Dendritic cell treated with granulocyte-macrophage colony-stimulating factor and Interleukin-4, amounts not matched to agents 40 ng/mL and 50 ng/mL, for 4 days (primary cell): ENCODE measurements at regions not wholly inside any gene's neighbourhood (a gene's known extent, or its start where the extent isn't known, plus 50 kb on each side); places are given as distances from the start of the nearest gene placed in this dataset.

Experiments
- H3K27ac Mint-ChIP-seq: one replicate; pipeline ENCODE4 v1.8.0; 2022; ENCODE audit warnings: mild to moderate bottlenecking, mixed read lengths
- H3K27me3 Mint-ChIP-seq: one replicate; pipeline ENCODE4 v1.8.0; 2022; ENCODE audit warnings: mild to moderate bottlenecking, mixed read lengths
- H3K36me3 Mint-ChIP-seq: one replicate; pipeline ENCODE4 v1.8.0; 2022; ENCODE audit warnings: low read depth, mixed read lengths
- H3K4me1 Mint-ChIP-seq: one replicate; pipeline ENCODE4 v1.8.0; 2022; ENCODE audit warnings: low read depth, mixed read lengths
- H3K4me3 Mint-ChIP-seq: one replicate; pipeline ENCODE4 v1.8.0; 2022; ENCODE audit warnings: mild to moderate bottlenecking, moderate library complexity, mixed read lengths
- H3K9me3 Mint-ChIP-seq: one replicate; pipeline ENCODE4 v1.8.0; 2022; ENCODE audit warnings: mixed read lengths
- intact Hi-C: fragments of 100-400 bp; cut with micrococcal nuclease; formaldehyde crosslinking; loops from one replicate; pipeline ENCODE4 v1.15.0; 2022

DNA sequence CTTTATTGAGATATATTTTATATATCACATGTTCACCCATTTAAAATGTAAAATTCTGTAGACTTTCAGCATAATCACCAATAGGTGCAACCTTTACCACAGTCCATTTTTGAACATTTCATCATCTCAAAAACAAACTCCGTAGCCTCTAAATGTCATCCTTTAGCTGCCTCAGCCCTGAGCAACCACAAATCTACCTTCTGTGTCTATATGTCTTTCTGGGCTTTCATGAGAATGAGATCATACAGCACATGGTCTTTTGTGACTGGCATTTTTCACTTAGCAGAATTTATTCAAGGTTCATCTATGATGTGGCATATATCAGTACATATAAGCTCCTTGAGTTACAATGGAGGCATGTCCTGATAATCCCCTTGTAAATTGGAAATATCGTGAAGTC, 320.5 kb downstream of the ETS1 start:
- intact Hi-C loops = no loop called here
- no peaks in the 10 kb centered on the region for H3K27me3 Mint-ChIP-seq
- no peaks in the 10 kb centered on the region for H3K36me3 Mint-ChIP-seq
- H3K4me1 Mint-ChIP-seq = peaks cover 36% of the 10 kb centered on the region
- no peak overlapping the region for H3K27ac Mint-ChIP-seq
- H3K9me3 Mint-ChIP-seq = no peaks in the 10 kb centered on the region
- H3K4me3 Mint-ChIP-seq = no peak overlapping the region

DNA sequence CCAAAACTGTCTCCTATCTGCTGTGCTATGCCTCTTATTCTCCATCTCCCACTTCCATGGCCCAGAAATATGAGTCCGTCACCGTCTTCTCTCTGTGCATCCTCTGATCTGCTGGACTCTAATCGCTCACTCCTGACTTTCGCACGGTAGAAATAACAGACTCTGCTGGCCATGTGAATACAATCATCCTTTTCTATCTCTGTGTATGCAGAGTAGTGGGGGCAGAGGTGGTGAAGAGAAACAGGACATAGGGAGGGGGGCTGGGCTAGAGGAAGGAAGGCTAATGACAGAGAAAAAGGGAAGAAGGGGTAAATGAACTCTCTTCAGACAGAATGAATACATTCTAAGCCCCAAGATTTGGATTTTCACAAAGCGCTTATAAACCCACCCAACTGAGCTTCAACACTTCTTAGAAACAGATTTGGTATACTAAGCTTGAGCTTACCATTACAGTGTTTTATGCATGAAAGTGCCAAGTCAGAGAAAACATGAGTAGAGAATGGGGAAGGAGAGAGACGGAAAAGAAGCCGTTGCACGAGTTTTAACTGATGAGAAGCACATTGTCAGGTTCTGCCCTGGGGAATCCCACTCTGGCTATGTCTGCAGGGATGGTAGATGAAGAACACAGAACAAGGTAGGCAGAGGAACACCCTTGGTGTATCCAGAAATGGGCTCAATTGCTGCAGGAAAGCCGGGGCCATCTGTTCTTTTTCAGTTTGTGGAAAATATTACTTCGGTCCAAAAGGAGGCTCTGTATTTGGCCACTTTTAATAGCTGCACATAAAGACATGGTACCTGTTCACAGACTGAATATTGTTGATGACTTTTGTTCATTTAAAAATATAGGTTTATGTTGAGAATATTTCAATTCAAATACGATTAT, 324.7 kb downstream of the ETS1 start:
- H3K27me3 Mint-ChIP-seq = no peaks in the 10 kb centered on the region
- H3K9me3 Mint-ChIP-seq = no peaks in the 10 kb centered on the region
- intact Hi-C loops = no loop called here
- H3K4me1 Mint-ChIP-seq = peaks cover 14% of the 10 kb centered on the region
- H3K36me3 Mint-ChIP-seq = no peaks in the 10 kb centered on the region
- peak overlapping the region; percentile 34 for H3K27ac Mint-ChIP-seq
- no peak overlapping the region for H3K4me3 Mint-ChIP-seq

- no peaks in the 10 kb centered on the region for H3K36me3 Mint-ChIP-seq
- no peaks in the 10 kb centered on the region for H3K9me3 Mint-ChIP-seq
- intact Hi-C loops = no loop called here
- no peak overlapping the region for H3K4me3 Mint-ChIP-seq
- no peak overlapping the region for H3K27ac Mint-ChIP-seq
- H3K4me1 Mint-ChIP-seq = peaks cover 15% of the 10 kb centered on the region
- no peaks in the 10 kb centered on the region for H3K27me3 Mint-ChIP-seq
These were observed 326.3 kb downstream of the ETS1 start for GRCh38 chr11:128261011-128261421.

- Mint-ChIP-seq H3K27me3 (no peaks in the 10 kb centered on the region), H3K4me3 (no peak overlapping the region), H3K9me3 (no peaks in the 10 kb centered on the region), H3K27ac (no peak overlapping the region), H3K4me1 (peaks cover 21% of the 10 kb centered on the region), H3K36me3 (no peaks in the 10 kb centered on the region)
- intact Hi-C loops = no loop called here
These were observed 327.0 kb downstream of the ETS1 start for GRCh38 chr11:128260398-128260797.

DNA sequence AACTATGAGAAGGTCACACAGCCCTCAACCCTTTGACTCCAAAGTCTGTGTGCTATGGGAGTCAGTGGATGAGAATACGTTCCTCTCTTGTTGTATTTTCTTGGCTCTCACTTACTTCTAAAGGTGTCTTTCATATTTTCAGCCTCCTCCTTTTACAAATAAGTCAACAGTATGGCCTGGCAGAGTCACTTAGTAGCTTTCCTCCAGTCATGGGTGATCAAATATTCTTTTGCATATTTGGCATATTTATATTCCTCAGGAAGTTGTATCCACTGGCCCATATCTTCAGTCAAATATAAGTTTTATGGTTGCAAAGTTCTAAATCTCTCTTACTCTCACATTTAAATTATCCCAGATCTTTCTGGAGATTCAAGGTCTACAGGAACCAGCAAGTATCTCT, 327.5 kb downstream of the ETS1 start:
- Mint-ChIP-seq H3K4me3 (no peak overlapping the region), H3K36me3 (no peaks in the 10 kb centered on the region), H3K27me3 (no peaks in the 10 kb centered on the region), H3K9me3 (no peaks in the 10 kb centered on the region), H3K27ac (no peak overlapping the region), H3K4me1 (peaks cover 22% of the 10 kb centered on the region)
- intact Hi-C loops = no loop called here

DNA sequence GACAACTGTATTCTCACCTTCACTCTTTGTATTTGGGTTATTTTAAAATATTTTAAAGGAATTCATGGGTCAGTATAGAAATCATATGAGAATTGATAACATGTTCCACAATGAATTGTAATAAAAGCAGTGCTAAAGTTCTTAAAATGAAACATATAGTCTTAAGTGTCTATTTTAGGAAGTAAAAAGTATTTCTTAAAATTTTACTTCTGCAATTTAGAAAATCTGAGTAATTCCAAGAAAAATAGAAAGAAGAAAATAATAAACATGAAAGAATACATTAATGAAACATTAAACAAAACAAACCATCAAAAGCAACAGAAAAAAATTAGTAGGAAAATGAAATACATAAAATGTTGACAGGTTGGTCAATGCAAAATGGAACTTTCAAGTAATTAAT, 332.4 kb downstream of the ETS1 start:
- intact Hi-C loops = no loop called here
- Mint-ChIP-seq H3K27ac (no peak overlapping the region), H3K4me1 (peaks cover 12% of the 10 kb centered on the region), H3K27me3 (no peaks in the 10 kb centered on the region), H3K4me3 (no peak overlapping the region), H3K36me3 (no peaks in the 10 kb centered on the region), H3K9me3 (peaks cover 10% of the 10 kb centered on the region)

- no peaks in the 10 kb centered on the region for H3K36me3 Mint-ChIP-seq
- no peak overlapping the region for H3K27ac Mint-ChIP-seq
- H3K4me1 Mint-ChIP-seq = peaks cover 12% of the 10 kb centered on the region
- H3K9me3 Mint-ChIP-seq = peaks cover 10% of the 10 kb centered on the region
- H3K27me3 Mint-ChIP-seq = no peaks in the 10 kb centered on the region
- no peak overlapping the region for H3K4me3 Mint-ChIP-seq
- intact Hi-C loops = no loop called here
These were observed 336.2 kb downstream of the ETS1 start for GRCh38 chr11:128251140-128251539.

GRCh38 chr11:128250482-128250881, 336.9 kb downstream of the ETS1 start:
- Mint-ChIP-seq H3K4me3 (no peak overlapping the region), H3K27ac (no peak overlapping the region), H3K36me3 (no peaks in the 10 kb centered on the region), H3K27me3 (no peaks in the 10 kb centered on the region), H3K4me1 (peaks cover 6% of the 10 kb centered on the region), H3K9me3 (peaks cover 10% of the 10 kb centered on the region)
- intact Hi-C loops = no loop called here

DNA sequence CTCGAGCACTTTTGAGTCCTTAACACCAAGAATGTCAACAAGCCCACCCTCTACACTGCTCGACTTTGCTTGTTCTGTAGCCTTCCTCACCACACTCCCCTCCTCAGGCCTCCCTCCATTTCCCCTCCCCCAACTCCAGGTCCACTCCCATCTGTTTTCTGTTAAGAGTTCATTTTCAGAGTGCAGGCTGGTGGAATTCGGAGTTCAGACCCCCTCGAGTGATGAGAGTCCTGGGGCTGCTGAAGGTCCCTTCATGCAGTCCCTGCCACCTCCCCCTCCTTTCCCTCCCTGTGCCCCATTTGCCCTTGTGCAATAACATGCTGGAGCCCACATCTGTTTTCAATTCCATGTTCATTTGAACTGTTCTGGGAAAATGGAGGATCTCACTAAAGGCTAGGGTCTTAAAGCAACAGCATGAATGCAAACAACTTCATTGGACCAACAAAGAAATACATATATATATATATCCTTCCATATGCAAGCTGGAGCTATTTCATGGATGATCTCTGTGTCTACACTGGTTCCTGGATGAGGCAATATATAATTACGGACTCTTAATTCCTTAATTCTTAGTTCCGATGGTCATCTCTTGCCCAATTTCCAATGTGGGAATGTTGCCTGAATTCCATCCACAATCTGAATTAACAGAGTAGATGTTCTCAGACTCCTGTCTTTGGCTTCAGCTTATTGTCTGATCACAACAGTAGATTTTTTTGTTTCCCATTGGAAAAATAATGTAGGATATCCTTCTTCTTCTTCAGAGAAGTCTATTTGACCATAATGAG, 340.4 kb downstream of the ETS1 start:
- Mint-ChIP-seq H3K9me3 (peaks cover 6% of the 10 kb centered on the region), H3K27me3 (no peaks in the 10 kb centered on the region), H3K27ac (no peak overlapping the region), H3K4me3 (no peak overlapping the region), H3K4me1 (no peaks in the 10 kb centered on the region), H3K36me3 (no peaks in the 10 kb centered on the region)
- intact Hi-C loops = no loop called here

DNA sequence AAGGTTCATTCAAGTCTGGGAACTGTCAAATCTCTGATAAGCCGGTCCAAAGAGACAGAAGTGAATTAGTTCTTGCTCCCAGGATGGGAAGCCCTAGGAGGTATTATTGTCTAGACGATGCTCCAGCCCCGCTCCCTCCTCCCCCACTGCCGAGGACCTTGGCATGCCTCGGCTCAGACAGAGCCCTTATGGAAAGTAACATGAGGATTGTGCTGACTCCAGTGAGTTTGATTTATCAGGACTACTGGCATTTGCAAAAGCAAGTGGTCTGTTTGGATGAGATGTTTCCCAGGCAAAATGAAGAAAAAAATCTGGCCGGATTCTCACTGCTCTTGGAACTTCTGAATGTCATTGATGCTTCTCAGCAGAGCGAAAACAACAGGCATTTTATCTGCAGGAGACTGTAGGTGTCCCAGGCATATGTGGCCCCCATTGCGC, 341.0 kb downstream of the ETS1 start:
- Mint-ChIP-seq H3K27me3 (no peaks in the 10 kb centered on the region), H3K27ac (no peak overlapping the region), H3K36me3 (no peaks in the 10 kb centered on the region), H3K4me1 (no peaks in the 10 kb centered on the region), H3K9me3 (no peaks in the 10 kb centered on the region), H3K4me3 (no peak overlapping the region)
- intact Hi-C loops = no loop called here

DNA sequence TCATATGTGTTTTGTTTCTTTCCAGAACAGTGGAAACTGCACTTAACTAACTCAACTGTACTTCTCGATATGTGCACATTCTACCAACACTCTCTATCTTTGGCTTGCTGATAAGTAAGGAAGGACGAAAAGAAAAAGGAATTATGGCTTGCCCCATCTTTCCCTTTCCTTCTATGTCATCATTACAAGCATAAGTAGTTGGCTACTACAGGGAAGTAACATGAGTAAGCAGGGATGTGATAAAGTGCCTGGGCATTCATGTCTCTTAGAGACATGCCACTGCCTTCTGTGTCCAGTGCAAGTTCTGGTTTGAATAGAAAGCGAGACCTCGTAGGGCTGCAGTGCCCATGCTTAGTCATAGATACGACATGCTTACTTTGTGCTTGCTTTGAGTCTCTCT, 342.5 kb downstream of the ETS1 start:
- intact Hi-C loops = no loop called here
- no peak overlapping the region for H3K4me3 Mint-ChIP-seq
- H3K36me3 Mint-ChIP-seq = no peaks in the 10 kb centered on the region
- no peaks in the 10 kb centered on the region for H3K4me1 Mint-ChIP-seq
- no peaks in the 10 kb centered on the region for H3K27me3 Mint-ChIP-seq
- no peaks in the 10 kb centered on the region for H3K9me3 Mint-ChIP-seq
- H3K27ac Mint-ChIP-seq = no peak overlapping the region

GRCh38 chr11:128242451-128242850, 344.9 kb downstream of the ETS1 start:
- intact Hi-C loops = no loop called here
- H3K27ac Mint-ChIP-seq = no peak overlapping the region
- no peaks in the 10 kb centered on the region for H3K27me3 Mint-ChIP-seq
- H3K4me3 Mint-ChIP-seq = no peak overlapping the region
- H3K9me3 Mint-ChIP-seq = no peaks in the 10 kb centered on the region
- peaks cover 21% of the 10 kb centered on the region for H3K4me1 Mint-ChIP-seq
- no peaks in the 10 kb centered on the region for H3K36me3 Mint-ChIP-seq

- intact Hi-C loops = no loop called here
- Mint-ChIP-seq H3K9me3 (no peaks in the 10 kb centered on the region), H3K27me3 (no peaks in the 10 kb centered on the region), H3K4me1 (peaks cover 31% of the 10 kb centered on the region), H3K27ac (no peak overlapping the region), H3K4me3 (no peak overlapping the region), H3K36me3 (no peaks in the 10 kb centered on the region)
These were observed 346.8 kb downstream of the ETS1 start for GRCh38 chr11:128240546-128240945.

DNA sequence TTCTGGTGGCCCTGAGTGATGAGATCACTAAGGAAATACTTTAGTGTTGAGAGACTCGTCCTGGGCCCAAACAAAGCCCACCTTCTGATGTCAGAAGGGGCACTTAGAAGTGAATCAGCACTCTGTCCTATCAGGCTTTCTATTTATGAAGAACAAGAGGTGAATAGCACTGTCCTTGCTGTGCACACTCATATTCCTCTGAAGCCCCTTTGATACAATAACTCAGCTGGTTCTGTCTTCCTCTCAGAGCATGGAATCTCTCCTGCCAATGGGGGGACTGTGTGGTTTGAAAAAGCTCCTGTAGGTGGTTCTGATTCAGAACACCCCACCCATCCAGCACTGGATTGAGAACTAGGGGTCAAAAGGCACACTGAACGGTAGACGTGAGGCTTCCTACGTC, 348.1 kb downstream of the ETS1 start:
- H3K4me3 Mint-ChIP-seq = peak overlapping the region; percentile 62
- H3K27me3 Mint-ChIP-seq = no peaks in the 10 kb centered on the region
- H3K9me3 Mint-ChIP-seq = no peaks in the 10 kb centered on the region
- peaks cover 31% of the 10 kb centered on the region for H3K4me1 Mint-ChIP-seq
- intact Hi-C loops = loop anchor here (5.0 to 10.0 kb wide), 2 partner anchors 33 to 1505 kb away; no protein-coding TSS in a partner anchor
- no peaks in the 10 kb centered on the region for H3K36me3 Mint-ChIP-seq
- H3K27ac Mint-ChIP-seq = peak overlapping the region; percentile 83
